Caco-2 (cell line): ENCODE measurements at regions not wholly inside any gene's neighbourhood (a gene's known extent, or its start where the extent isn't known, plus 50 kb on each side); places are given as distances from the start of the nearest gene placed in this dataset.

Source experiments
- BruUV-seq: library from RNA; stranded (reverse); fragments of 400-500 nt; replicated peaks from 2 replicates; lab custom pipeline; 2021; lab: Mats Ljungman, UMichigan
- CTCF ChIA-PET: fragments of 300-600 bp; sonication (Branson Sonifier 250); formaldehyde crosslinking; loops from one replicate; lab custom pipeline; 2022; ENCODE audit warnings: antibody characterized with exemption; lab: Charles Lee
- POLR2A ChIA-PET: fragments of 300-600 bp; sonication (Branson Sonifier 250); formaldehyde crosslinking; loops from one replicate; lab custom pipeline; 2022; ENCODE audit warnings: antibody characterized with exemption; lab: Charles Lee
- DNase-seq, 2 experiments: peaks; one replicate each; pipeline versions ENCODE4 v3.0.0 to v3.0.0-alpha.2; 2020 to 2022
- H3K27me3 ChIP-seq: replicated peaks from 2 replicates; pipeline ENCODE4 v1.6.0; 2011; ENCODE audit warnings: low read length; ENCODE audit not compliant: control insufficient read depth, insufficient read depth
- H3K36me3 ChIP-seq: 2 replicates; pipeline ENCODE4 v1.5.1; 2011; ENCODE audit warnings: low read length; ENCODE audit not compliant: control insufficient read depth, insufficient read depth
- H3K4me1 ChIP-seq: fragments of 250-450 bp; sonication (Bioruptor Pico); 2 replicates; pipeline ENCODE4 v1.5.1; 2020; ENCODE audit warnings: mild to moderate bottlenecking
- H3K4me3 ChIP-seq: 2 replicates; pipeline ENCODE4 v1.5.1; 2011; ENCODE audit warnings: low read depth, mild to moderate bottlenecking, control low read depth, low read length
- H3K9me3 ChIP-seq: fragments of 250-450 bp; sonication (Bioruptor Pico); 2 replicates; pipeline ENCODE4 v1.5.1; 2020; ENCODE audit warnings: mild to moderate bottlenecking, moderate library complexity
- H3K27ac Mint-ChIP-seq: one replicate; pipeline ENCODE4 v1.8.0; 2022; ENCODE audit warnings: mixed read lengths; ENCODE audit not compliant: unreplicated experiment
- H3K27me3 Mint-ChIP-seq: one replicate; pipeline ENCODE4 v1.8.0; 2022; ENCODE audit warnings: mixed read lengths; ENCODE audit not compliant: insufficient read depth, unreplicated experiment
- H3K36me3 Mint-ChIP-seq: one replicate; pipeline ENCODE4 v1.8.0; 2022; ENCODE audit warnings: mild to moderate bottlenecking, mixed read lengths; ENCODE audit not compliant: insufficient read depth, unreplicated experiment
- H3K4me1 Mint-ChIP-seq: one replicate; pipeline ENCODE4 v1.8.0; 2022; ENCODE audit warnings: low read depth, mixed read lengths; ENCODE audit not compliant: unreplicated experiment
- H3K4me3 Mint-ChIP-seq: one replicate; pipeline ENCODE4 v1.8.0; 2022; ENCODE audit warnings: mild to moderate bottlenecking, moderate library complexity, mixed read lengths; ENCODE audit not compliant: unreplicated experiment
- H3K9me3 Mint-ChIP-seq: one replicate; pipeline ENCODE4 v1.8.0; 2022; ENCODE audit warnings: mixed read lengths; ENCODE audit not compliant: unreplicated experiment
- intact Hi-C: fragments of 100-400 bp; cut with micrococcal nuclease; formaldehyde crosslinking; loops from one replicate; pipeline ENCODE4 v1.10.0; 2022; ENCODE audit not compliant: unreplicated experiment
- TF ChIP-seq, protein P1 (sequence below), 2 experiments: fragments of 200-600 bp in 1 of 2; IDR thresholded peaks; 1 replicate in 1 of 2; 2 replicates in 1 of 2; pipeline versions ENCODE4 v1.5.1 to v1.8.0; 2011 to 2022; ENCODE audit warnings: antibody characterized with exemption in 1 of 2, control low read depth in 1 of 2, inconsistent platforms in 1 of 2, low read depth in 1 of 2, low read length in 1 of 2, mild to moderate bottlenecking in 1 of 2, moderate library complexity in 1 of 2; ENCODE audit not compliant: insufficient read depth in 1 of 2, severe bottlenecking in 1 of 2, unreplicated experiment in 1 of 2

- H3K4me3 Mint-ChIP-seq = no peak overlapping the region
- no peak for DNase-seq
- H3K27me3 Mint-ChIP-seq = no peaks in the 10 kb centered on the region
- Histone ChIP-seq H3K36me3 (no peaks in the 10 kb centered on the region), H3K27me3 (no peaks in the 10 kb centered on the region; the same call in 1 of the 2 replicates), H3K9me3 (no peaks in the 10 kb centered on the region), H3K4me3 (no peak overlapping the region), H3K4me1 (no peaks in the 10 kb centered on the region)
- H3K27ac Mint-ChIP-seq = no peak overlapping the region
- ChIA-PET CTCF (no interaction called here), POLR2A (no interaction called here)
- H3K9me3 Mint-ChIP-seq = no peaks in the 10 kb centered on the region
- intact Hi-C loops = no loop called here
- no TSS peak for BruUV-seq
- no peaks in the 10 kb centered on the region for H3K4me1 Mint-ChIP-seq
- TF ChIP-seq, protein P1, sequence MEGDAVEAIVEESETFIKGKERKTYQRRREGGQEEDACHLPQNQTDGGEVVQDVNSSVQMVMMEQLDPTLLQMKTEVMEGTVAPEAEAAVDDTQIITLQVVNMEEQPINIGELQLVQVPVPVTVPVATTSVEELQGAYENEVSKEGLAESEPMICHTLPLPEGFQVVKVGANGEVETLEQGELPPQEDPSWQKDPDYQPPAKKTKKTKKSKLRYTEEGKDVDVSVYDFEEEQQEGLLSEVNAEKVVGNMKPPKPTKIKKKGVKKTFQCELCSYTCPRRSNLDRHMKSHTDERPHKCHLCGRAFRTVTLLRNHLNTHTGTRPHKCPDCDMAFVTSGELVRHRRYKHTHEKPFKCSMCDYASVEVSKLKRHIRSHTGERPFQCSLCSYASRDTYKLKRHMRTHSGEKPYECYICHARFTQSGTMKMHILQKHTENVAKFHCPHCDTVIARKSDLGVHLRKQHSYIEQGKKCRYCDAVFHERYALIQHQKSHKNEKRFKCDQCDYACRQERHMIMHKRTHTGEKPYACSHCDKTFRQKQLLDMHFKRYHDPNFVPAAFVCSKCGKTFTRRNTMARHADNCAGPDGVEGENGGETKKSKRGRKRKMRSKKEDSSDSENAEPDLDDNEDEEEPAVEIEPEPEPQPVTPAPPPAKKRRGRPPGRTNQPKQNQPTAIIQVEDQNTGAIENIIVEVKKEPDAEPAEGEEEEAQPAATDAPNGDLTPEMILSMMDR (IDR thresholded peaks at IDR 0.05; ENCODE audit: insufficient read depth in 1 of 2, low read depth in 1 of 2, low read length in 1 of 2, severe bottlenecking in 1 of 2, unreplicated experiment in 1 of 2) = no peak
- H3K36me3 Mint-ChIP-seq = no peaks in the 10 kb centered on the region
Observed at GRCh38 chr2:443741-444140, 155.8 kb upstream of the ALKAL2 start.

DNA sequence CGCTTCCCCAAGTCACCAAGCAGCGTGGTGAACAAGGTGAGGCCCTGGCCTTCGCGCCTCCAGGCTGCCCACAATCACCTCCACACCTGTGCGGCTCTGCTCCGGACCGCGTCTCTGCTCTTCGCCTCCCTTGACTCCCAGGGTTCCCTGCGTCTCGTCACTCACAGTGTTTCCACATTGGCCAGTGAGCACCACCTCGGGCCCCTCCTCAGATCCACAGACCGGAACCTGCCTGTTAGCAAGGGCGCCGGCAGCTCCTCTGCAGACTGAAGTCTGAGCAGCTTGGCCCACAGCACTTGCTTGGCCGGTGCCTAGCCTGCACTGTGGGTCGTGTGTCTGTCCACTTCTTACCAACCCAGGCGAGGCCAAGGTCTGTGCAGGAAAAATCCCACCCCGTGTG lies 155.3 kb upstream of the ALKAL2 start:
- H3K27ac Mint-ChIP-seq = no peak overlapping the region
- H3K27me3 Mint-ChIP-seq = no peaks in the 10 kb centered on the region
- TF ChIP-seq, protein P1 (IDR thresholded peaks at IDR 0.05; ENCODE audit: insufficient read depth in 1 of 2, low read depth in 1 of 2, low read length in 1 of 2, severe bottlenecking in 1 of 2, unreplicated experiment in 1 of 2) = no peak
- BruUV-seq = no TSS peak
- H3K9me3 Mint-ChIP-seq = no peaks in the 10 kb centered on the region
- no peaks in the 10 kb centered on the region for H3K36me3 ChIP-seq
- H3K4me3 Mint-ChIP-seq = no peak overlapping the region
- intact Hi-C loops = no loop called here
- H3K4me1 Mint-ChIP-seq = no peaks in the 10 kb centered on the region
- H3K36me3 Mint-ChIP-seq = no peaks in the 10 kb centered on the region
- H3K9me3 ChIP-seq = no peaks in the 10 kb centered on the region
- no peaks in the 10 kb centered on the region for H3K4me1 ChIP-seq
- ChIA-PET CTCF (no interaction called here), POLR2A (no interaction called here)
- H3K4me3 ChIP-seq = no peak overlapping the region
- DNase-seq = no peak
- no peaks in the 10 kb centered on the region; the same call in 1 of the 2 replicates for H3K27me3 ChIP-seq

- Mint-ChIP-seq H3K36me3 (no peaks in the 10 kb centered on the region), H3K4me1 (no peaks in the 10 kb centered on the region), H3K4me3 (no peak overlapping the region), H3K27me3 (no peaks in the 10 kb centered on the region), H3K27ac (no peak overlapping the region), H3K9me3 (no peaks in the 10 kb centered on the region)
- no peaks in the 10 kb centered on the region; the same call in 1 of the 2 replicates for H3K27me3 ChIP-seq
- no peak overlapping the region for H3K4me3 ChIP-seq
- ChIA-PET POLR2A (no interaction called here), CTCF (no interaction called here)
- H3K9me3 ChIP-seq = no peaks in the 10 kb centered on the region
- H3K36me3 ChIP-seq = no peaks in the 10 kb centered on the region
- TF ChIP-seq, protein P1 (IDR thresholded peaks at IDR 0.05; ENCODE audit: insufficient read depth in 1 of 2, low read depth in 1 of 2, low read length in 1 of 2, severe bottlenecking in 1 of 2, unreplicated experiment in 1 of 2) = no peak
- intact Hi-C loops = no loop called here
- H3K4me1 ChIP-seq = no peaks in the 10 kb centered on the region
- BruUV-seq = no TSS peak
- no peak for DNase-seq
Observed at GRCh38 chr2:441258-442022, 153.5 kb upstream of the ALKAL2 start.
